ENCODE measurements at regions not wholly inside any gene's neighbourhood (a gene's known extent, or its start where the extent isn't known, plus 50 kb on each side); places are given as distances from the start of the nearest gene placed in this dataset.
"Not testable (repeated sequence)": the region's sequence is repeated elsewhere in the genome, so short reads cannot be mapped to it uniquely, and the experiment has no call there.

DNA sequence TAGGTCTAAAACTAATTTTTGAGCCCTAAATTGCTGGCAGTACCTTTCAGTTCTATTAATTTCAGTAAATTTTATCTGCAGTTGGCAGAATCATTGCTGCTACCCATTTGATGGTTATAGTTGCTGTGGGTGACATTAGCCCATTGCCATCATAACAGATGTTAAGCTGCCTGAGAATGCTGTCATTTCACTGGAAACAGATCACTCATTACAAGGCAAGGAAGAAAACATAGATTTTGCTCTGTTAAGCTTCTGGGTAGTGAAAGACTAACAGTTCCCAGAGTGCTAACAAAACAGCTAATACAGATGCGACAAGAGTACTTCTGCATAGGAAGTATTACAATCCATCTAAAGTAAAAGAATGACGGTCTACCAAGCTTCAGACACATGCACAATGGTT, 213.2 kb downstream of the SPANXN3 start:
- in situ Hi-C loops (cut with MboI; ENCODE audit: low pct_unique_long_range_greater_than_20kb, low sequenced_read_pairs, unreplicated experiment), result no loop called here
- no peak for DNase-seq (ENCODE audit: low spot score)
- TF ChIP-seq, protein P1, sequence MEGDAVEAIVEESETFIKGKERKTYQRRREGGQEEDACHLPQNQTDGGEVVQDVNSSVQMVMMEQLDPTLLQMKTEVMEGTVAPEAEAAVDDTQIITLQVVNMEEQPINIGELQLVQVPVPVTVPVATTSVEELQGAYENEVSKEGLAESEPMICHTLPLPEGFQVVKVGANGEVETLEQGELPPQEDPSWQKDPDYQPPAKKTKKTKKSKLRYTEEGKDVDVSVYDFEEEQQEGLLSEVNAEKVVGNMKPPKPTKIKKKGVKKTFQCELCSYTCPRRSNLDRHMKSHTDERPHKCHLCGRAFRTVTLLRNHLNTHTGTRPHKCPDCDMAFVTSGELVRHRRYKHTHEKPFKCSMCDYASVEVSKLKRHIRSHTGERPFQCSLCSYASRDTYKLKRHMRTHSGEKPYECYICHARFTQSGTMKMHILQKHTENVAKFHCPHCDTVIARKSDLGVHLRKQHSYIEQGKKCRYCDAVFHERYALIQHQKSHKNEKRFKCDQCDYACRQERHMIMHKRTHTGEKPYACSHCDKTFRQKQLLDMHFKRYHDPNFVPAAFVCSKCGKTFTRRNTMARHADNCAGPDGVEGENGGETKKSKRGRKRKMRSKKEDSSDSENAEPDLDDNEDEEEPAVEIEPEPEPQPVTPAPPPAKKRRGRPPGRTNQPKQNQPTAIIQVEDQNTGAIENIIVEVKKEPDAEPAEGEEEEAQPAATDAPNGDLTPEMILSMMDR (IDR thresholded peaks at IDR 0.05; ENCODE audit: extremely low read depth, insufficient read depth, missing control alignments), result no peak

DNA sequence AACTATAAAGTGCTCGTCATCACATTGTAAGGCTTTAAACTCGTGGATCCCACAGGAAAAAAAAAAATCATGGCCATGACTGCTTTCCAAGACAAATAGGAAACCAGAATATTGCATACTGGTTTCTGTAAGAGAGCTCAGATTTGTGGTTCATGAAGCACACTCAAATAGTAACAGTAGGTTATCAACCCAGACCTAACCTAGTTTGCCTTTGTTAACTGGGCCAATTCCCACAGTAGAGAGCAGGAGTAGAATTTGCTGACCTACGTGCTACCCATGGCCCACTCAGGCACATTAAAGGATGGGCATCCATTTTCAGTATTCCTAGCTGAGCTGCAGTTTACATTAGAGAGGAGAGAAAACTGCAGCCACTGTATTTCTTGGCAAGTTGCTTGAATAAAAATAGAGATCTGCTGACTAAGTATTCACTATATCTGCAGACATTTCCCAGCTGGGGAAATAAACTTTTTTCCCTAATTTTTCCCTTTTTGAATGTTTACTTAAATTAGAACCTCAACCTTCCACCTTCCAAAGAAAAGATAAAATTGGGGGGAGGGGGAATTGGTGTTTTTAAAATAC, 218.5 kb downstream of the SPANXN3 start:
- DNase-seq (ENCODE audit: low spot score), result no peak
- in situ Hi-C loops (cut with MboI; ENCODE audit: low pct_unique_long_range_greater_than_20kb, low sequenced_read_pairs, unreplicated experiment), result no loop called here
- TF ChIP-seq, protein P1 (IDR thresholded peaks at IDR 0.05; ENCODE audit: extremely low read depth, insufficient read depth, missing control alignments), result no peak

DNA sequence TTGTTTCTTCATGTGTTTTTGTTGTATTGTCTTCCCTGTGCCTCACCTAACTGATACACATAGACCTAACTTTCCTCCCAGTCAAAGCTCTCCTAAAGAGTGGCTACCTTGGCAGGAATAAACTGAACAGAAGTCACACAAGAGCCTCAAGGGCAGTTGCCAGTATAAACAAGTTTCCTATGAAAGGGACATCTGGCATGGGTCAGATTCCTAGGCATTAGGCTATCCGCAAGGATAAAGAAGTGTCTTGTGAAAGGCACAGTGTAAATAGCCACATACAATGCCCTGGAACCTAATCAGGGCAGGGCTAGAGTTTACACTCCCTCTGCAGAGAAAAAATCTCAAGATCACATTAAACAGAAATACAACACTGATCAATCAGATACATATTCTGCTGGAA, 220.8 kb downstream of the SPANXN3 start:
- DNase-seq (ENCODE audit: low spot score), result no peak
- in situ Hi-C loops (cut with MboI; ENCODE audit: low pct_unique_long_range_greater_than_20kb, low sequenced_read_pairs, unreplicated experiment), result no loop called here
- TF ChIP-seq, protein P1 (IDR thresholded peaks at IDR 0.05; ENCODE audit: extremely low read depth, insufficient read depth, missing control alignments), result no peak

DNA sequence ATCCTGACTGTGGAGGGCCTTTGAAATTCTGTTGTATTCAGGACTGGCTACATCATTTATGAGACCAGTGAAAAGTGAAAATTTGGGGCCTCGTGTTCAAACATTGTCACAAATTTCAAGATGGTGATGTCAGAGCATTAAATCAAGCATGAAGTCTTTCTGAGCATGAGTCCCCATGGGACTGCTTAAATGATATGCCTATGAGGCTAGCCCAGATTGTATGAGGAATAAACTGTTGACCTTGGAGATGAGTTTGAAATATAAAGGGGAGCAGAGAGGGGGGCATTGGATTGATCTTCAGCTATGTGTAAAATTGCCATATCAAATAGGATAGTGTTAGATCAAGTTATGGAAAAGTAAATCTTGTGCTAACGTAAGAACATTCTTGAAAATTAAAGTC, 230.0 kb downstream of the SPANXN3 start:
- no peak for DNase-seq (ENCODE audit: low spot score)
- in situ Hi-C loops (cut with MboI; ENCODE audit: low pct_unique_long_range_greater_than_20kb, low sequenced_read_pairs, unreplicated experiment), result no loop called here
- TF ChIP-seq, protein P1 (IDR thresholded peaks at IDR 0.05; ENCODE audit: extremely low read depth, insufficient read depth, missing control alignments), result no peak

DNA sequence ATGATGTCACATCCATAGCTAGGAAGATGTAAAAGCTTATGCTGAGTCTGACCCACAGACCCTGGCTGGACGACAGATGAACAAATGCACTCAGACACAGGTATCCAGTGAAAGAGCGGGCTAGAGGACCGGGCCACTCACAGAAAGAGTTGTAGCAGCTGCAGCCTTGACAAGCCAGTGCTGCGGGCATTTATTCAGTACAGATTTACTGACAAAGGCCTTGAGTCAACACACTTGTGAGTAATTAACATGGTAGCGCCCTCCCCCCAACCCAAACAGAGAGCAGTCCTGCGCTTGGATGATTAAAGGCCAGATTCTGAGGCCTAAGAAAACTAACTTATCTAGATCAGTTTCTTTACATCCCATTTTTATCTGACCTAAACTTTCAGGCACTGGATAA, 244.6 kb downstream of the SPANXN4 start:
- DNase-seq (ENCODE audit: low spot score), result no peak
- in situ Hi-C loops (cut with MboI; ENCODE audit: low pct_unique_long_range_greater_than_20kb, low sequenced_read_pairs, unreplicated experiment), result no loop called here
- TF ChIP-seq, protein P1 (IDR thresholded peaks at IDR 0.05; ENCODE audit: extremely low read depth, insufficient read depth, missing control alignments), result no peak

DNA sequence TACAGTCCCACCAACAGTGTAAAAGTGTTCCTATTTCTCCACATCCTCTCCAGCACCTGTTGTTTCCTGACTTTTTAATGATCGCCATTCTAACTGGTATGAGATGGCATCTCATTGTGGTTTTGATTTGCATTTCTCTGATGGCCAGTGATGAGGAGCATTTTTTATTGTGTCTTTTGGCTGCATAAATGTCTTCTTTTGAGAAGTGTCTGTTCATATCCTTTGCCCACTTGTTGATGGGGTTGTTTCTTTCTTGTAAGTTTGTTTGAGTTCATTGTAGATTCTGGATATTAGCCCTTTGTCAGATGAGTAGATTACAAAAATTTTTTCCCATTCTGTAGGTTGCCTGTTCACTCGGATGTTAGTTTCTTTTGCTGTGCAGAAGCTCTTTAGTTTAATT, 218.9 kb downstream of the SPANXN4 start:
- DNase-seq (ENCODE audit: low spot score); in situ Hi-C loops (cut with MboI; ENCODE audit: low pct_unique_long_range_greater_than_20kb, low sequenced_read_pairs, unreplicated experiment): not testable (repeated sequence)

DNA sequence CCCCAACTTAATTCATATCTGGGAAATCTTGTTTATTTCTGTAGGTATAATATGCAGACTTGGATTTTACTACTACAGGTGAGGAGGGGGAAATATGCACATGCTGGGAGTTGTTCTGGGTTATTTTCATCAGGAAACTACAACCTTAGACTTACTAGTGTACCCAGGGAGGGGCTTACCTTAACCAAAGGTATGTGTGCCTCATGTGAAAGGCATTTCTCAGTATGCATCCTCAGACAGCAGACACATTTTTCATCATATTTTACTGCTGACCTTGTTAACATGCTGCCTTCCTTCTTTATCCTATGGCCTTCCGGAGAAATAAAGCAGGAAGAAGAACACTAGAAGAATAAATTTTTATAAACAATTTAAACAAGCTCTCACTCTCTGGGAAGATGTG, 214.9 kb downstream of the SPANXN4 start:
- no peak for DNase-seq (ENCODE audit: low spot score)
- TF ChIP-seq, protein P1 (IDR thresholded peaks at IDR 0.05; ENCODE audit: extremely low read depth, insufficient read depth, missing control alignments), result no peak
- in situ Hi-C loops (cut with MboI; ENCODE audit: low pct_unique_long_range_greater_than_20kb, low sequenced_read_pairs, unreplicated experiment), result no loop called here

All from GM13977 (cell line).